Glutamatergic neuron (in vitro differentiated cells): ENCODE measurements at regions not wholly inside any gene's neighbourhood (a gene's known extent, or its start where the extent isn't known, plus 50 kb on each side); places are given as distances from the start of the nearest gene placed in this dataset.

Experiments
- DNase-seq: peaks from one replicate; pipeline ENCODE4 v3.0.0; 2022
- H3K27ac Mint-ChIP-seq: one replicate; pipeline ENCODE4 v1.8.0; 2020; ENCODE audit warnings: mild to moderate bottlenecking, mixed read lengths, inconsistent platforms; ENCODE audit not compliant: unreplicated experiment
- H3K27me3 Mint-ChIP-seq: one replicate; pipeline ENCODE4 v1.8.0; 2020; ENCODE audit warnings: mild to moderate bottlenecking, moderate library complexity, mixed read lengths, inconsistent platforms; ENCODE audit not compliant: unreplicated experiment
- H3K36me3 Mint-ChIP-seq: one replicate; pipeline ENCODE4 v1.8.0; 2020; ENCODE audit warnings: mild to moderate bottlenecking, mixed read lengths, inconsistent platforms; ENCODE audit not compliant: unreplicated experiment
- H3K4me1 Mint-ChIP-seq: one replicate; pipeline ENCODE4 v1.8.0; 2020; ENCODE audit warnings: mild to moderate bottlenecking, low read depth, mixed read lengths, inconsistent platforms; ENCODE audit not compliant: unreplicated experiment
- H3K4me3 Mint-ChIP-seq: one replicate; pipeline ENCODE4 v1.8.0; 2020; ENCODE audit warnings: mild to moderate bottlenecking, mixed read lengths, inconsistent platforms; ENCODE audit not compliant: unreplicated experiment
- H3K9me3 Mint-ChIP-seq: one replicate; pipeline ENCODE4 v1.8.0; 2020; ENCODE audit warnings: mild to moderate bottlenecking, moderate library complexity, mixed read lengths, inconsistent platforms; ENCODE audit not compliant: unreplicated experiment
- TF ChIP-seq, protein P1 (sequence below): fragments of 200-600 bp; sonication (generic); IDR thresholded peaks from one replicate; pipeline ENCODE4 v1.5.0; 2021; ENCODE audit not compliant: partially characterized antibody, unreplicated experiment

- Mint-ChIP-seq H3K27me3 (no peaks in the 10 kb centered on the region), H3K27ac (no peak overlapping the region), H3K36me3 (no peaks in the 10 kb centered on the region), H3K4me1 (peaks cover 2% of the 10 kb centered on the region), H3K9me3 (peaks cover 4% of the 10 kb centered on the region), H3K4me3 (no peak overlapping the region)
- TF ChIP-seq, protein P1, sequence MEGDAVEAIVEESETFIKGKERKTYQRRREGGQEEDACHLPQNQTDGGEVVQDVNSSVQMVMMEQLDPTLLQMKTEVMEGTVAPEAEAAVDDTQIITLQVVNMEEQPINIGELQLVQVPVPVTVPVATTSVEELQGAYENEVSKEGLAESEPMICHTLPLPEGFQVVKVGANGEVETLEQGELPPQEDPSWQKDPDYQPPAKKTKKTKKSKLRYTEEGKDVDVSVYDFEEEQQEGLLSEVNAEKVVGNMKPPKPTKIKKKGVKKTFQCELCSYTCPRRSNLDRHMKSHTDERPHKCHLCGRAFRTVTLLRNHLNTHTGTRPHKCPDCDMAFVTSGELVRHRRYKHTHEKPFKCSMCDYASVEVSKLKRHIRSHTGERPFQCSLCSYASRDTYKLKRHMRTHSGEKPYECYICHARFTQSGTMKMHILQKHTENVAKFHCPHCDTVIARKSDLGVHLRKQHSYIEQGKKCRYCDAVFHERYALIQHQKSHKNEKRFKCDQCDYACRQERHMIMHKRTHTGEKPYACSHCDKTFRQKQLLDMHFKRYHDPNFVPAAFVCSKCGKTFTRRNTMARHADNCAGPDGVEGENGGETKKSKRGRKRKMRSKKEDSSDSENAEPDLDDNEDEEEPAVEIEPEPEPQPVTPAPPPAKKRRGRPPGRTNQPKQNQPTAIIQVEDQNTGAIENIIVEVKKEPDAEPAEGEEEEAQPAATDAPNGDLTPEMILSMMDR, result no peak
- no peak for DNase-seq
Measured at GRCh38 chr4:151613290-151613689, 147.5 kb downstream of the GATB start.

DNA sequence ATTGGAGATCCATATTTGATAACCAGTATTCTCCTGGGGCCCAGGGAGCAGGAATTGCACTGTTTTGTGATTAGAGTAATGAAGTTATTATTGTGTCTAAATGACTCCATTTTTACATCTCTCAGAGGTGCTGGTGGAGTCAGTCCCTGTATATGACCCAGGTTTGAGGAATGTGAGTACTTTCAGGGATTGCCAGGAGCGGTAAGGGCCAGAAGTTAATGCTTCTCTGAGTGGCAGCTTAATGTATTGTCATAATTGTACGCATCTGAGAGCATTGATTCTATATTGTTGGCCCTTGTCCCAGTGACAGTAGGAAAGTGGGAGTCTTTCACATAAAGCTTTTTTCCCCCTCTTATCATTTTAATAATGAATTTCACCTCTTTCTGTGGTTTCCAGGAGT is 146.2 kb downstream of the GATB start:
- Mint-ChIP-seq H3K27ac (no peak overlapping the region), H3K36me3 (no peaks in the 10 kb centered on the region), H3K4me1 (peaks cover 2% of the 10 kb centered on the region), H3K27me3 (no peaks in the 10 kb centered on the region), H3K9me3 (peaks cover 4% of the 10 kb centered on the region), H3K4me3 (no peak overlapping the region)
- TF ChIP-seq, protein P1, result no peak
- no peak for DNase-seq

- no peak overlapping the region for H3K4me3 Mint-ChIP-seq
- TF ChIP-seq, protein P1, result no peak
- no peak overlapping the region for H3K27ac Mint-ChIP-seq
- H3K4me1 Mint-ChIP-seq, result peaks cover 4% of the 10 kb centered on the region
- DNase-seq, result no peak
- no peaks in the 10 kb centered on the region for H3K36me3 Mint-ChIP-seq
- H3K27me3 Mint-ChIP-seq, result no peaks in the 10 kb centered on the region
- H3K9me3 Mint-ChIP-seq, result no peaks in the 10 kb centered on the region
Measured at GRCh38 chr4:151618858-151619257, 141.9 kb downstream of the GATB start.

DNA sequence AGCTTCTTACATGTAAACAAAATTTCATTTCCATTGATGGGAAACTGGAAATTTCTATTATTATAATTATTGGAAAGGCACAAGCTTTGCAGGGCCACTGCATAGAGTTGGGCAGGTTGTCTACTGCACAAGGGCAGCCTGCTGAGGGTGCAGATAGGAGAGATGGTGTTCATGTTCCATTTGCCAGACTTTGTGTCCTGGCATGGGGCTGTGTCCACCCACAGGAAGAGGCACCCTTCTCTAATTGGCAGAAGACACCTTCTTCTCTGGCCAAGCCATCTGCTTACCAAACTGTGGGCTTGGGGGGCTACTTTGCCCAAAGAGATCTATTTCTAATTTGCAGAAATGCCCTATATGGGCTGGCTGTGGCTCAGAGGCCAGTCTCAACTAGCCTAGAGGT is 140.7 kb downstream of the GATB start:
- TF ChIP-seq, protein P1, result no peak
- no peak for DNase-seq
- Mint-ChIP-seq H3K9me3 (no peaks in the 10 kb centered on the region), H3K27ac (no peak overlapping the region), H3K27me3 (no peaks in the 10 kb centered on the region), H3K4me1 (peaks cover 6% of the 10 kb centered on the region), H3K4me3 (no peak overlapping the region), H3K36me3 (no peaks in the 10 kb centered on the region)
